Activated T-helper 9 cell treated with anti-CD3 and anti-CD28 coated beads, Interleukin-2, amount 50 U/mL, for 16 hours (primary cell): ENCODE measurements at regions not wholly inside any gene's neighbourhood (a gene's known extent, or its start where the extent isn't known, plus 50 kb on each side); places are given as distances from the start of the nearest gene placed in this dataset.

Experiments
- DNase-seq: peaks from one replicate; pipeline ENCODE4 v3.0.0-alpha.2; 2020; ENCODE audit warnings: low read depth

DNA sequence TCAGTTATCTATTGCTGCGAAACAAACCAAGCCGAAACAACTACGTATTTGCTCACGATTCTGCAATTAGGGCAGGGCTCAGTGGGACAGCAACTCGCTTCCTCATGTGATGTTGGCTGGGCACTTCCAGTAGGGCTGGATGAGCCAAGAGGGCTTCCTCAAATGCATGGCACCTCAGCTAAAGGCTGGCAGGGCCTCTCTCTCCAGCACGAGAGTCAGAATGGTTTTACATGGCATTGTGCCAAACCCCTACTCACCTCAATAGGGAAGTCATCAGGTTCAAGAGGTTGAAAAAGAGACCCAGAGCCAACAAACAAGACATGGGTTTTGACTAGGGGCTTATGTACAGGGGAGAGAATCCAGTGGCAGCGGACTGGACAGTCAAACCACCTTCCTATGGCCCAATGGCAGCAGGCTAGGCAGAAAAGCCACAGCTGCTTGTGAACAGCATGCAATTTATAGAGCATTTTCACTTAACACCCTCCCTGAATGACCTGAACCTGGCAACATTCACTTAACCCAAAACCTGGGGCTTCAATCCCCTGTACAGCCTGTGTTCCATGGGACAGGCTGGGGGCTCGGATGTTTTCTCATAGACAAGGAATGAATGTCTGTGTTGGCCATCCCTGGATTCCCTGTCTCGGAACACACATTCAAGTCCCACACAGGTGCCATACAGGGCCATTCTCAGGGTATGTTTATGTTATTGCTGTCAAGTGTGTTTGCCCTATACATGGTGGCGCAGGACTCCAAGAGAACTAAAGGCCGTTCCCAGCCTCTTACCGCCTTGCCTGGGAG, 154.2 kb upstream of the NAV2 start:
- no peak for DNase-seq

DNA sequence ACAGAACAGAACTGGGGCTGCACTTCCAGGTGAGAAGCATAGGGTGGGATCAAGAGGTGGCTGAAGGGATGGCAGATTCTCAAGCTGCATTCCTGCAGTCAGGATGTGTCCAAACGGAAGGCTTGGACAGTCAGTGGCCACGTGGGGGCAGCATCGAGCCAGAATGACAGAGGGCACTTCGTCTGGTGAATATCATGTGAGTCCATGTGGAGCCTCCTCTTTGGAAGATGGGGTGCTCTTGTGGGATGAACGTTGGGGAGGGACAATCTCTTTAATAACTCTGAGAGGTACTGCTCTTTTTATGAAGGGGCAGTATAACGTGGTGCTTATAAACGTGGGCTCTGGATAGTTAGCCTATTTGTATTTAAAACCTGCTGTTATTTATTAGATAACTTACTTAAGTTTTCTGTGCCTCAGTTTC, 154.9 kb upstream of the NAV2 start:
- DNase-seq, result peak; percentile 50

DNA sequence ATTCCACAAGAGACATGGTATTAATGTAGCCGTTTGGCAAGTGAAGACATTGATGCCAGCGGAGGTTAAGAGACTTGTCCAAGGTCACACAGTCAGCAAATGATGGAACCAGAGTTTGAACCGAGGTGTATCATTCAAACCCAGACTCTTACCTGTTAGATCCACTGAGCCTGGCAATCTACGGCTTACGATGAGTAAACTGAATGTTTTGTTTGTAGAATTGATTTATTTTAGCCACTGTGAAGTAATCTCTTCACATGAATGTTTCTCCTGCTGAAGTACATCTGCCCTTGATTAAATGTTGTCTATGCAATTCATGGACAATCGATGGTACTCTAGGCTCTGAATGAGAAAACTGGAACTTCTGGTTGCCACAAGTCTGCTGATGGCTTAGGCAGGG, 155.5 kb upstream of the NAV2 start:
- DNase-seq, result no peak

DNA sequence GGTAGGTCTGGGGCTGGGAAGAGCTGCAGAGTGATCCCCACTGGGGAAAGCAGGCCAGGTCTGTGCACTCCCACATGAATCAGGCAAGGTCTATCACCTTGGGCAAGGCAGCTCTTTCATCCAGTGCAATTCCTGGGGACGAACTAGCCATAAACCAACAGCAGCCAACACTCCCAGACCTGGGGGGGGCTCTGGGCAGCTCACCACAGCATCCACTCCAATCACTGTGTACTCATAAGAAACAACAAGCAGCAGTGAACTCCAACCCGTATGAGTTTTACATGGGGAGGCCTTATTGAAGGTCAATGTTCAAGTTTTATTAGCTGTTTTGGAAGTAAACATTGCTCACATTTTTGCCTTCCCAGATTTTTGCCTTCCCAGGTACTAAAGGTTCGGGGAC, 157.4 kb upstream of the NAV2 start:
- no peak for DNase-seq

DNA sequence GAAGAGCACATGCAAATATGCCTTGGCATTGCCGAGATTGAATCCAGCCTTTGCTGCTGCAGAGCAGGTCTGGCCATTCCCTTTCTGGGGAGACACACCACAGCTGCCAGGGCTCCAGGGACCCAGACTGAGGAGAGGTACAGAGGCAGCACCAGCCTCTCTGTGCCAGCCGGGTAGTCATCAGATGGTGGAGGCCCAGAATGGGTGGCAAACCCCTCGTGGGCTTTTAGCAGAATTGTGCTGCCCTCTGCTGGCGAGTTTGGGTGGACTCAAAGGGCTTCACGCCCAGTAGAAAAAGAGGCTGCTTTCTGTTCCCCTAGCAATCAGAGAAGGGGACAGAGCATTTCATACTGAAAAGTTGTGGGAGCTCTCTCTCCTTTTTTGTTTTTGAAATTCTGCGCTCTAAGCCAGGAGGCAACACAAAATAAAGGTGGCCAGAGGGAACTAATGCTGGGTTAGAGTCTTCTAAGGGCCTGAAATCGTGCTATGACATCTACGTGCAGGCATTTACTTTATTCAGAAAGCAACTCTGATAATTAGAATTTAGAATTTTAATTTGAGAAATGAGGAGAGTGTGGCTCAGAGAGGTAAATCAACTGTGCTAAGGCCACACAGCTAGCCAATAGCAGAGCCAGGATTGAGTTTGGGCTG, 158.8 kb upstream of the NAV2 start:
- peak; percentile 51 for DNase-seq

DNA sequence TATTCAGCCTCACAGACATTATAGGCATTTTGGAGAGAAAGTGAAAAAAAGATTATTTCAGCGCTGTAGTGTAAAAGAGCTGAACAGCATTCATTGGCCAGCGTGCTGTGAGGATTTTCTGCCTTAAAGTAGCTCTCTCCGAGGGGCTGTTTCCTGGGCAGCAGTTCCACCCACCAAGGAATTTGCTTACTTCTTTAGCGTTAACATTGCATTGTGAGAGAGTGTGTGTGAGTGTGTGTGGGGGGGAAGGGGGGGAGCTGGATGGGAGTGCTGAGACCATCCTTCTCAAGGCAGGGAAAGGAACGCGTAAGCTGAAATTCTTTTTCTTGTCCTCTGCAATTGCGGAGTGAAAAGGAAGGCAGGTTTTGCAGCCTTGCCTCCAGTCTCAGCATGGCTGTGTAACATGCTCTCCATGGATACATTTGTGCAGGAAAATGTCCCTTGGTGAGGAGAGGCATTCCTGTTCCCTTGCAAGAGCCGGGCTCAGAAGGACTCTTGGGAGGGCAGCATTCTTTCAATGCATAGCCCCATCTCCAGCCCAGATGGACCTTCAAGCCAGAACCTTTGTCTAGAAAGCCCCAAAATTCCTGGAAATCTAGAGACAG, 159.9 kb upstream of the NAV2 start:
- no peak for DNase-seq

DNA sequence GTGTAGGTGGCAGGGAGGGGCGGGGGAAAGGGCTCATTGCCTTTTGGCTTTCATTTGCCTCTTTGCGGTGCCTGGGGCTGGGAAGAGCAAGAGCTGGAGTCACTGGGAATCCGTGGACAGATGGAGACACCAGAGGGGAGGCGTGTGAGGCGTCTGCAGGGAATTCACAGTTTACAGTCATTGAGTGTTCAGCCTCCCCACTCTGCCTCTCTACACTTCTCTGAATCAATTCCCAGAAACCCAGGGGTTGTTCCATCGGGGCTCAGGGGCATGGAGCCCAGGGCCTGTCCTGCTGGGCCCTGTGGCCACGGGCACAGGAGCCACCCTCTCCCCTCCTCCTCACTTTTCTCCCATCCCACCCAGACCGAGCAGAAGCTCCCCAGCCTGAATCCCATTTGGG, 160.5 kb upstream of the NAV2 start:
- no peak for DNase-seq

DNA sequence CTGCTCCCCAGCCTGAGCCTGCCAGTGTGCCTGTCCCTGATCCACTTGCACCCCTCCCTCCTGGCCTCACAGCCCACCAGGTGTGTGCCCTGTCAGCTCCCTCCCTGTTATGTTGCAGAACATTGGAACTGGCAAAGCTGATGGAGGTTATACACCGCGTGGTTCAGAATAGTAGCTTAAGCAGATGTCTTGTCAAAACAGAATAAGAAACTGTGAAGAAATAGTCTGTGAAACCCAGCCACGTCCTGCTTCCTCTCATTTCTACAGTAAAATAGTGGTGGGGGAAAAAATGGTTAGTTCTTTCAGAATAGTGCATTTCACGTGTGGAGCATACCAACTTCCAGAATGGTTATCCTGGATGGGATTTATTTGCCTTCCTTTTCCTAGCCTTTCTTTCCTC, 161.2 kb upstream of the NAV2 start:
- no peak for DNase-seq

DNA sequence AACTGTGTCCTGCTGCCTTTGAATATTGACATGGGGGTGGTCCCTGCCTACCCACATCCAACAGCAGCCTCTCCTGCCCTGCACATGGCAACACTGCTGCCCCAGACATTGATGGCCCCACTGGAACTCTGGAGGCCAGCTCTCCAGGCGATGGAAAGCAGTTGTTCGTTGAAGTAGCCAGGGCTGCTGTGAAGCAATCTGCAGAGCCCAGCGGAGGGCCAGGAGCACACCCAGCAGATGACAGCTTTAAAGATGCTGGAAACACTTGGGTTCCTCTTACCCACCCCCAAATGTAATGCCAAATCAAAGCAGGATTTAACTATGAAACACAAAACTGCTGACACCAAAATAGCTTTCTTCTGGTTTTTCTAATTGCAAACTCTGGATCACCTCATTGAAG, 165.6 kb upstream of the NAV2 start:
- DNase-seq, result no peak

DNA sequence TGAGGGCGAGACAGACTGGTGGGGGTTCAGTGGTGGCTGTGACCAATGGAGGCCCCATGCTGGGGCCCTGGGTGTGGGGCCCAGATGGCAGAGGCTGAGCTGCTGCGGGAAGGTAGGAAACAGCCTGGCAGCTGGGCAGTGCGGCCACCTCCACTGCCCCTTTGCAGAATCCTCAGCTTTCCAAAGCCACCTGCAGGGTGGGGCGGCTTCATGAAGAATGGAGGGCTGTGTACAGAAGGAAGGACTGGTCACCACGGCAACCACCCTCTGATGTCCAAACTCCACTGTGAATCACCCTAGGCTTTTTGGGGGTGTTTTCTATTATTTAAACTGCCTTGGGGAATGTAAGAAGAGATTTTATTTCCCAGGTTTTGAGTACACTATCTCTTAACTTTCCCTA, 166.3 kb upstream of the NAV2 start:
- DNase-seq, result no peak

DNA sequence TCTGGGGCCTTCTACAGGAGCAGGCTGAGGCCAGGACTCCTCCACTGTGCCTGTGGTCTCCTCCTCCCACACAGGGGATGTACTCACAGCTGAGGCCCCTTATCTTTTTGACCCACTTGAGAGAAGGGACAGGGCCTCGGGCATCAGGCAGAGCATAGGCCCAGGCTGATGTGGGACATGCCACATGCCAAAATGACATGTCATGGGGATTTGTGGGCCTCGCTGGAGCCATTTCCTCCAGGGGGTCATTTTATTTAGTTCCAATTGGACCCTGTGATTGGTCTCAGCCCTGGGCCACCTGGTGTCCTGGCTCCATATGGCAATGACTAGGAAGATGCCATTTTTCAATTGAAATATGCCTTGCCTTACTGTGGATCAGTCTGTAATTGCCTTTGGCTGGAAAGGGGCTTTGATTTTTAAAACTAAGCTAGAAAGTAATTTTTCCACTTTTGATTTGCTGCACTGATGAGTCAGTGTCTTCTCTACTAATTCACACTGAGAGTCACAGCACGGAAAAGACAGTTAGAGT, 171.1 kb upstream of the NAV2 start:
- DNase-seq, result no peak

DNA sequence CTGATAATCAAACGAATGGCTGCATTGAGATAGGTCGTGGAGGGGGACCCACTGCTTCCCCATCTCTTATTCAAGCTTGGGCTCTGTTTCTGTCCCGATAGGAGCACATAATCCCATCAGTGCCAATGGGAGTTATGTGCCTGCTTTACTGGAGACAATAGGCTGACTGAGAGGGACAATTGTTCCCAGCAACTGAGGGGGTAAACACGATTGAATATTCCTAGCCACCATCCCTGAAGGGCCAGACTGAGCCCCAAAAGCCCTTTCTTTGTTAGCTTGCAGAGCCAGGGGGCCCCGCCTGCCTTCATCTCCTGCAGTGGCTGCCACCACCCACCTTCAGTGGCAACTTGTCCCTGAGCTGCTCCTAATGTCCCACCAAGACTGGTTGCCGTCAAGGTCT, 172.8 kb upstream of the NAV2 start:
- no peak for DNase-seq

DNA sequence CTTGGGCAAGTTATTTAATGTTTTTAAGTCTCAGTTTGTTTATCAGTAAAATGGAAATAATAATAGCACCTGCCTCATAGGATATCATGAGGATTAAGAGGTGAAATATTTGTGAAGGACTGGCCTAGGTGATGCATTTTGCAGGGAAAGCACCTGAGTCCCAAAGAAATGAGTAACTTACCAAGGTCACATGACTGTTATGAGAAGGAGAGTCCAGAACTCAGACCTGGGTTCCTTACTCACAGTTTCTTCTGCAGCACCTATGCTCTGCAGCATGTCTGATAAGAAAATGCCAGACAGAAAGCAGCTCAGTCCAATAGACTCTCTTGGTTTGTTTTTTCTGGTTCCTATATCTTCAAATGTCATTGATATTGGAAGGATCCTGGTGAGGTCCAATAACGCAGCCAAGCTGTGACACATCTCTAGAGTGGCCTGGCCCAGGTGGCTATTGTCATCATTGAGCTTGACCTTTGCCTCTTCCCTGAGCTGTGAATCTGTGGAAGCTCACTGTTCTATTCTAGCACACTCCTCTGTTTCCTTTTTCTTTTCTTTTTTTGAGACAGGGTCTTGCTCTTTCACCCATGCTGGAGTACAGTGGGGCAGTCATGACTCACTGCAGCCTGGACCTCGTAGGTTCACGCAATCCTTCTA, 174.7 kb upstream of the NAV2 start:
- no peak for DNase-seq

DNA sequence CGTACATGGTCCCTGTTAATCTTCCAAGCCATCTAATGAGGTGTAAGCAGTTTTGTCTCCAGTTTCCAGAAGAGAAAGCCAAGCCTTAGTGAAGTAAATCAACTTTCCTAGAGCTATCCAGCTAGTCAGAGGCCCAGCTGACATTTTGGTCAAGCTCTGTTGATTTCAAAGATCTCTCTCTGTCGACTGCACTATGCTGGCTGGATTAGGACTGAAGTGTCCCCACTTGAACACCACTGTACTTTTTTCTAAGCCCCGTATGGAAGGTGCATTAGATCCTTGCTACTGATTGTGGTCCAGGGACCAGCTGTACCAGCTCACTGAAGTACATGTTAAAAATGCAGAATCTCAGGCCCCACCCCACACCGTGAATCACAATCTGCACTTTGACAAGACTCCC, 176.5 kb upstream of the NAV2 start:
- DNase-seq, result no peak

DNA sequence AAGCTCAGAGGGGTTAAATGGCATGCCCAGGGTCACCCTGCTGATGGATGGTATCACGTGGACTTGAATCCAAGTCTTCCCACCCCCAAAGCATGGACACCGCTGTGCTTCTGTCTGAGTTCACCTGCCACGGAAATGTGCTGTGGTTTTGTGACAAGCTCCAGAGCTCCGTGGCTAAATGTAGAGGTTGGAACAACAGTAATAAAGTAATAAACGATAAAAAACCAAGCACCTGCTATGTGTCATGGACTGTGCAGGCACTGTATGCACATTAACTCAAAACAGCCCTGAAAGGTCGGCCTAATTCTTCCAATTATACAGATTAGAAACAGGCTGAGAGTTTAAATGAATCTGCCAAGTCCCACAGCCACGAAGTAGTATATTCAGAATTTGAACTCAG, 182.1 kb upstream of the NAV2 start:
- DNase-seq, result no peak

DNA sequence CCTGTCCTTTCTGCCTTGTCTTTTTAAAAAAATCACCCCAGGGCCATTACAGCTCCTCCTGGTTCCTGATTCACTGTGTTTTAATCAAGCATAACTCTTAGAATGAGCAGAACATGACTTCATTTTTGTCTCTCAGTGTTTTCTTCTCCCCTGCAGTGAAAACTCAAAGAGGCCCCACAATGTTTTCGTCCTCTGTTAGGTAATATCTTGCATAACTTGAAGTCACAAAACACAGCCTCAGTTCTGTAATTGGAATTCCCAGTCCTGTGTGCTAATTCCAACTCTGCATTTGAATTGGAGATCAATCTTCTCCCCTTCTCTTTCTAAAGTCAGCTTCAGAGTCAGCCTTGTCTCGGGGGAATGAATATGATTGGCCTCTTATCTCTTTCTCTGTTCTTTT, 186.5 kb upstream of the NAV2 start:
- DNase-seq, result no peak

DNA sequence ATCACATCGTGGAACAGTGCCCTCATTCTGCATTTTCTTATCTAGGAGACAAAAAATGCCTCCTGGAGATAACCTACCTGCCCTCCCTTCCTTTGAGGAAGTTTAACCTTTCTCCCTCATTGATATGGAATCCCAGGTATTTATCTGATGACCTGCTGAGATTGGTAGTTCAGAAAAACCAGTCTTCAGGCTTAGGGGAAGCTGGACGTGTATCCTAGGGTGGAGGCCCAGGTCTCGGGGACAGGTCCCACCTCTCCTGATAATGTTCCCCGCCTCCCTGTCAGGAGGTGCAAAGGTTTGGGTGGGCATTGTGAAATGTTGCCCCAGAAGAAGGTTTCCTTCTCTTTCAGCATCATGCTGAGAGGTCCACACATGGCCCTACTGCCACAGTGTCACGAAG, 186.9 kb upstream of the NAV2 start:
- DNase-seq, result no peak

DNA sequence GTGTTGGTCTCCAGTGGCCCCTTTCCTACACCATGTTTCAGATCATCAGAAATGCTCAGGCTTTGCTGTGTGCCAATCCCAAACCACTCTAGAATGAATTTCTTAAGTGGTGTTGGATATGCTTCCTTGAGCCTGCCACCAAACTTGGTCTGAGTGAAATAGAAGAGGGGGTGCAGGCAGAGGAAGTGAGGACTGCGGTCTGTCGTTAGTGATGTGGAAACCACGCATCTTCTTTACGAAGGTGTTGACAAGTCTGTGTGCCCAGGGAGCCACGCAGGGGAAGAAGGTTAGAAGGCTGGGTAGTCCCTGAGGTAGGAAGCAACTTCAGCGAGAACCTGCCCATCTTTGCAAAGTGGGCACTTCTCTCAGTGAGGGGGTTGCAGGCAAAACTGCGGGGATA, 187.4 kb upstream of the NAV2 start:
- no peak for DNase-seq

DNA sequence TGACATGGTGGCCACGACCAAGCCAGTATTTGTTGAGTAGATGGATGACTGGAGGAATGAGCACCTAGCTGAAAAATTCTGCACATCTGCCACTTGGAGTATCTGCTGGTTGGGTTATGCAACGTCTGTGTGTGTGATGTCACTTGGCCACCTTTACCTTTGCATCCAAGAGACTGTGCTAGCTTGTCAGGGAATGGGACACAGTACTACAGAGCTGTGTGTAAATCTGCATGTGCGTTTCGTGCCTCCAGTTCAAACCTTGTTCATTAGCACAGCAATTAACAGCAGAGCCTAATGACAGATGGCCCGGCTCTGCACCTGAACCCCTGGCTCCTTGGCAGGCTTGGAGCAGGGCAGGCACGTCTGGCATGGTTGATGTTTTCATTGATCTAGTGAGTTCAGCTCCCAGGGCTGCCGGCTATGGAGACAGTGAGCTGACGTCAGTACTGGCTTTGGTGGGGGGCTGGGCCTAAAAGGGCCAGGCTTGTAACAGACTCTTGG, 188.4 kb upstream of the NAV2 start:
- DNase-seq, result no peak

DNA sequence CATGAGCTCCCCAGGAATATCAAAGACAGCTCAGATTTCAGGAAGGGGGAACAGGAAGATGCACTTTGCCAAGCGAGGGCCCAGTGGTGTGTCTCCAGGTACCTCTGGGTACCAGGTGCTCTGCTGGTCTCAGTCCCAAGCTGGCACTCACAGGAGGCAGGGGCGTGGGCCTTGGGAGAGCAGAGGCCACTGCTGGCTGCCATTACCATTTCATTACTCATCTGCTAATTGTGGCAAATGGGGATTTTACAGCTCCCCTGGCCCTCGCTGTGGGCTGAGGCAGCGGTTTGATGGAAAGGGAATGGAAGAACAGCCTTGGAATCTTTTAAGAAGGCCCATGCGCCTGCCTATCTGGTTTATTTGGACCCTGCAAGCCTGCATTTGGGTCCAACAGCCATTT, 192.0 kb upstream of the NAV2 start:
- no peak for DNase-seq

DNA sequence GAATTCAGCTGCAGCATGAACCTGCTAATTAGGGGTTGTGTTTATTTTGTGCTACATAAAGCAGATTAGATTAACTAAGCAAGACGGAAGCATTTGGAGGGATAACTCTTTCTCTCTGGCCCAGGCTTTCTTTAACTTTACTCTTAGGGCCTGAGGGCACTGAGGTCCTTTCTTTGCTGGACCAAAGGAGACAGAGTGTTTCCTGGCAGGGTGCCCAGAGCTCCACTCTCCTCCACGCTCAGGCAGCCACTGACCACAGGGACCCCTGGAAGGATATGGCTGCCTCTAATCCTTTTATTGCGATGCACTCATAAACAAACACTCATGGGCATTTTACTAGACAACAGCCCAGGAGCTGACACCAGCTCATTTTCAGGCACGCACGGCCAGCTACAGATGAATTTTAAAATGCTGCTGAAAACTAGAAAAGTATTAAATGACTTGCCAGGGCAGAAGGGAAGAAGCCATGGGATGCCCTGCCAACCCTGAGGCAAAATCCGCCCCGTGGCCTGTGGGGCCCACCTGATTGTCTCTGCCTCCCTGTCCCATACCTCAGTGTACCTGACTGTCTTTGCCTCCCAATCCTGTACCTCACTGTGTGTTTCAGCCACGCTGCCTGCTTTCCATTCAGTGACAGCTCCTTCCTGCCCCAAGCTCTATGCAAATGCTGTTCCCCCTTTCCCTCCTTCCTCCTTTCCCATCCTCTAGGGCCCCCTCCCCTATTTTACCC, 192.6 kb upstream of the NAV2 start:
- no peak for DNase-seq

DNA sequence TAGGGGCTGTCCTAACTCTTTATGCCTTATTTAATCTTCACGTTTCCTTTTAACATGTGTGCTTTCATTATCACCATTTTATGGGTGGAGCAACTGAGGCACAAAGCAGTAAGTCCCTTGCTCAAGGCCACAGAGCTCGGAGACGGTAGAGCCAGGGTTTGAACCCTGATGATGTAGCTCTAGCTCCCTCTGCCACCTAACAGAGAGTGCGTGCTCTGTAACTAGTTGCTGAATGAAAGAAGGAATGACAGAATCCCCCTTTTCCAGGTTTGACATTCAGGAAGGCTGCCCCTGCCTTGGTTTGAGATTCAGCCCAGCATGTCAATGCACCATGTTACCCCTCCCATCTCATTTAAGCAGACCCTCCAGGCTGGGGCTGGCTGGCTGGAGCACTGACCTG, 193.3 kb upstream of the NAV2 start:
- no peak for DNase-seq
